SU-DHL-6 (cell line): ENCODE measurements at regions not wholly inside any gene's neighbourhood (a gene's known extent, or its start where the extent isn't known, plus 50 kb on each side); places are given as distances from the start of the nearest gene placed in this dataset.

Experiments
- H2AFZ ChIP-seq: fragments of 200-600 bp; sonication (generic); 2 replicates; pipeline ENCODE4 v1.6.1; 2014; ENCODE audit warnings: low read depth, mild to moderate bottlenecking, moderate library complexity, mixed read lengths, antibody characterized with exemption, low read length; ENCODE audit not compliant: severe bottlenecking
- H3F3A ChIP-seq: fragments of 200-600 bp; shearing (Covaris generic); 2 replicates; pipeline ENCODE4 v1.6.0; 2016; ENCODE audit warnings: antibody characterized with exemption, mild to moderate bottlenecking; ENCODE audit not compliant: insufficient read depth
- H3K27ac ChIP-seq: fragments of 200-600 bp; sonication (generic); 2 replicates; pipeline ENCODE4 v1.5.1; 2016; ENCODE audit warnings: low read depth, mild to moderate bottlenecking, low read length, moderate library complexity, mixed read lengths
- H3K27me3 ChIP-seq: fragments of 200-600 bp; sonication (generic), shearing (Covaris generic); 2 replicates; pipeline ENCODE4 v1.6.0; 2014; ENCODE audit warnings: mild to moderate bottlenecking, low read length
- H3K36me3 ChIP-seq: fragments of 200-600 bp; sonication (generic); 2 replicates; pipeline ENCODE4 v1.6.1; 2014; ENCODE audit warnings: mild to moderate bottlenecking, low read length, mixed read lengths
- H3K4me2 ChIP-seq: fragments of 300-600, 200-600 bp; shearing (Covaris generic), sonication (generic); 2 replicates; pipeline ENCODE4 v1.6.0; 2014; ENCODE audit warnings: low read length, low read depth, mild to moderate bottlenecking; ENCODE audit not compliant: poor library complexity, severe bottlenecking
- H3K4me3 ChIP-seq: fragments of 200-600 bp; sonication (generic); 2 replicates; pipeline ENCODE4 v1.5.1; 2014; ENCODE audit warnings: antibody characterized with exemption, low read length, mild to moderate bottlenecking, mixed read lengths; ENCODE audit not compliant: insufficient read depth, poor library complexity, severe bottlenecking
- H3K79me2 ChIP-seq: fragments of 200-600 bp; sonication (generic); 2 replicates; pipeline ENCODE4 v1.6.1; 2014; ENCODE audit warnings: mild to moderate bottlenecking, low read length, moderate library complexity; ENCODE audit not compliant: insufficient read depth
- H3K9ac ChIP-seq: fragments of 200-600 bp; sonication (generic); 2 replicates; pipeline ENCODE4 v1.7.0; 2014; ENCODE audit warnings: mild to moderate bottlenecking, low read length
- H3K9me2 ChIP-seq: fragments of 200-600 bp; sonication (generic); replicated peaks from 2 replicates; pipeline ENCODE4 v1.6.1; 2014; ENCODE audit warnings: low read length; ENCODE audit not compliant: insufficient read depth
- H3K9me3 ChIP-seq: fragments of 200-600 bp; sonication (generic); 2 replicates; pipeline ENCODE4 v1.6.1; 2014; ENCODE audit warnings: low read length, mixed read lengths; ENCODE audit not compliant: insufficient read depth
- H4K20me1 ChIP-seq: fragments of 200-600 bp; sonication (generic); 2 replicates; pipeline ENCODE4 v1.6.1; 2014; ENCODE audit warnings: low read depth, mild to moderate bottlenecking, antibody characterized with exemption, low read length, moderate library complexity, mixed read lengths
- EZH2phosphoT487 ChIP-seq: fragments of 200-600 bp; sonication (generic), shearing (Covaris generic); conservative IDR thresholded peaks from 2 replicates; pipeline ENCODE4 v1.6.1; 2018; ENCODE audit warnings: mild to moderate bottlenecking, antibody characterized with exemption, low read length, moderate library complexity, mixed read lengths
- TF ChIP-seq, protein P1 (sequence below): fragments of 200-600 bp; sonication (generic); IDR thresholded peaks from one replicate; pipeline ENCODE4 v1.5.1; 2017; ENCODE audit warnings: antibody characterized with exemption, mild to moderate bottlenecking, low read length, moderate library complexity; ENCODE audit not compliant: insufficient read depth, poor library complexity, severe bottlenecking

DNA sequence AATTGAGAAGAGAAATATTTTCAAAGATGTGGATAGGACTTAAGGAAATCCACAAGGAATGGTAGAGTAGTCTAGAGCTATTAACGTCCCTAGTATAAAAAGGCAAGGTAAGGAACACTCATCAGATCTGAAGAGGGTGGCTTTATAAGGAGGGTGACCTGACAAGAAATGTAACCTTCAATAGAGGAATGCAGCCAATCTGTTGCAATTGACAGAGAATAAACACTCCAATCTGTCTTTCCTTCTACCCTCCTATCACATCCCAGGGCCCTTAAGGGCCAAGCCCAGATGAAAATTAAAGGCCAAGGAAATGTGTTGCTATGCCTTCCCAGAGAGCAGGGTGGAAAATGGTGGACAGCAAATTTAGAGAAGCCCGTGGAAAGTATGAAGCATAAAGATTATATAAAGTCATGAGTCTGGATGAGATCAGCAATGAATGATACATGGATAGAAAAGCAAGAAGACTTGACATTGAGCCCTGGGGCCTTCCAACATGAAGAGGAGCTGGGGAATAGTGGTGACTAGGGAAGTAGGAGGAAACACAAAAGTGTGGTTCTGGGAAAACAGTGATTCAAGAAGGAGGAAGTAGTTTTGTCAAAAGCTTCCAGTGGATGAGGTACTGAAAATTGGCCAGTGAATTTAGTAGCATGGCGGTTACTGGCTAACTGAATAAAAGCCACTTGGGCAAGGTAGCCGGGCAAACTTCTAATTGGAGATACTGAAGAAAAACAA, 270.6 kb upstream of the TANK start:
- no peaks in the 10 kb centered on the region for H3K27me3 ChIP-seq
- no peak overlapping the region for H3K9ac ChIP-seq
- H3K4me2 ChIP-seq = no peak overlapping the region
- no peak overlapping the region for H3K4me3 ChIP-seq
- no peaks in the 10 kb centered on the region for H4K20me1 ChIP-seq
- no peaks in the 10 kb centered on the region for H3K9me2 ChIP-seq
- no peak overlapping the region for H3K27ac ChIP-seq
- no peaks in the 10 kb centered on the region for H3K79me2 ChIP-seq
- H3K9me3 ChIP-seq = no peaks in the 10 kb centered on the region
- TF ChIP-seq EZH2phosphoT487 = no peak
- TF ChIP-seq, protein P1, sequence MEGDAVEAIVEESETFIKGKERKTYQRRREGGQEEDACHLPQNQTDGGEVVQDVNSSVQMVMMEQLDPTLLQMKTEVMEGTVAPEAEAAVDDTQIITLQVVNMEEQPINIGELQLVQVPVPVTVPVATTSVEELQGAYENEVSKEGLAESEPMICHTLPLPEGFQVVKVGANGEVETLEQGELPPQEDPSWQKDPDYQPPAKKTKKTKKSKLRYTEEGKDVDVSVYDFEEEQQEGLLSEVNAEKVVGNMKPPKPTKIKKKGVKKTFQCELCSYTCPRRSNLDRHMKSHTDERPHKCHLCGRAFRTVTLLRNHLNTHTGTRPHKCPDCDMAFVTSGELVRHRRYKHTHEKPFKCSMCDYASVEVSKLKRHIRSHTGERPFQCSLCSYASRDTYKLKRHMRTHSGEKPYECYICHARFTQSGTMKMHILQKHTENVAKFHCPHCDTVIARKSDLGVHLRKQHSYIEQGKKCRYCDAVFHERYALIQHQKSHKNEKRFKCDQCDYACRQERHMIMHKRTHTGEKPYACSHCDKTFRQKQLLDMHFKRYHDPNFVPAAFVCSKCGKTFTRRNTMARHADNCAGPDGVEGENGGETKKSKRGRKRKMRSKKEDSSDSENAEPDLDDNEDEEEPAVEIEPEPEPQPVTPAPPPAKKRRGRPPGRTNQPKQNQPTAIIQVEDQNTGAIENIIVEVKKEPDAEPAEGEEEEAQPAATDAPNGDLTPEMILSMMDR = no peak
- no peak overlapping the region for H2AFZ ChIP-seq
- H3K36me3 ChIP-seq = no peaks in the 10 kb centered on the region
- no peaks in the 10 kb centered on the region for H3F3A ChIP-seq

DNA sequence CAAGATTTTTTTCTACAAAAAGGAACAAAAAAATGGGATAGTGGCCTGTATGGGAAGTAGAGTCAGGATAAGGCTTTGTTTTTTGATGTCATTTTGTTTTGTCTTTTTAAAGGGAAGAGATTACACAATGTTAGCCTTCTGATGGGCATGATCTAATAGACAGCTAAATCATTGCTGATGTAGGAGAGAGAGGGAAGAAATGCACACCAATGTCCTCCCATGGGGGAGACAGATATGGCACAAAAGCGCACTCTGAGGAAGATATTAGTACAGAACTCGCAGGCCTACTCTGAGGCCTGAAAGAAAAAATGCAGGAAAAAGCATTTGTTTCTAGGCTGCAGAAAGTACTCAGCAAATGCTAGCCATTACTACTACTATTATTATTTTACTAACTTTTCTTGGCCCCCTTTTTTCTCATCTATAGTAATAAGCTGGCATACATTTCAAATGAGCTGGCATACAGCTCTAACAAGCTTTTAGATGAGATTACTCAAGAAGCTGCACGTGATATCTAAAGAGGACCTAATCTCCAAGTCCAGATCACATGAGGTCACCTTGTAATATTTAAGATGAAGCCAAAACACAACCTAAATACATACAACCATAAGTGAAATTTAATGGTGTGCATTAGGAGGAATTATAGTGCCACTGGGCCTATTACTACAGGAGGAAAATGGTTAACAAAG, 269.4 kb upstream of the TANK start:
- Histone ChIP-seq H2AFZ (no peak overlapping the region), H3K9me3 (no peaks in the 10 kb centered on the region), H3K36me3 (no peaks in the 10 kb centered on the region), H3K27ac (no peak overlapping the region), H3K4me3 (no peak overlapping the region), H3K4me2 (no peak overlapping the region), H3F3A (no peaks in the 10 kb centered on the region), H3K9ac (no peak overlapping the region), H3K79me2 (no peaks in the 10 kb centered on the region), H3K9me2 (no peaks in the 10 kb centered on the region), H3K27me3 (no peaks in the 10 kb centered on the region), H4K20me1 (no peaks in the 10 kb centered on the region)
- TF ChIP-seq, protein P1 = no peak
- no peak for TF ChIP-seq EZH2phosphoT487

DNA sequence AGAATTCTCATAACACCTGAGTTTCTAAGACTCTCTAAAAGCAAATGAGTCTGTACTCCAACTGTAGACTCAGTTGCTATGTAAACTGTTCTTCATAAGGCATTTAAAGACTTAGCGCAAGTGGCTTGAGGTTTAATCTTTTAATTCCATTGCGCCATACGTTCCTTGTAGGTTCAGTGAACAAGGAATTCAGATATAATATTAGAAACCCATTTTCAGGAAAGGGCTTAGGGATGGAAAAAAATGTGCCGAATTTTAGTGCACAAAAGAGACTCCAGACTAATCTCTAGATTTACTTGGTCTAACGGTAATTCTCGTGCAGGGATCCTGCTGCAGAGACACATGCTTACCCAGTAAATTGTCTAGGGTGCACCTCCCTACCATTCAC, 268.9 kb upstream of the TANK start:
- H3K4me2 ChIP-seq = no peak overlapping the region
- H3K79me2 ChIP-seq = no peaks in the 10 kb centered on the region
- no peaks in the 10 kb centered on the region for H3K9me3 ChIP-seq
- no peak overlapping the region for H3K9ac ChIP-seq
- no peaks in the 10 kb centered on the region for H3K27me3 ChIP-seq
- H3K4me3 ChIP-seq = no peak overlapping the region
- H3K9me2 ChIP-seq = no peaks in the 10 kb centered on the region
- no peaks in the 10 kb centered on the region for H3K36me3 ChIP-seq
- no peak for TF ChIP-seq EZH2phosphoT487
- TF ChIP-seq, protein P1 = no peak
- no peaks in the 10 kb centered on the region for H4K20me1 ChIP-seq
- H3F3A ChIP-seq = no peaks in the 10 kb centered on the region
- H2AFZ ChIP-seq = no peak overlapping the region
- no peak overlapping the region for H3K27ac ChIP-seq
